Epidermal melanocyte (primary cell): ENCODE measurements at regions not wholly inside any gene's neighbourhood (a gene's known extent, or its start where the extent isn't known, plus 50 kb on each side); places are given as distances from the start of the nearest gene placed in this dataset.
"Not testable (repeated sequence)": the region's sequence is repeated elsewhere in the genome, so short reads cannot be mapped to it uniquely, and the experiment has no call there.

Experiments used
- DNase-seq: peaks from one replicate; pipeline ENCODE4 v3.0.0; 2011; ENCODE audit warnings: low spot score; ENCODE audit not compliant: insufficient read length

DNA sequence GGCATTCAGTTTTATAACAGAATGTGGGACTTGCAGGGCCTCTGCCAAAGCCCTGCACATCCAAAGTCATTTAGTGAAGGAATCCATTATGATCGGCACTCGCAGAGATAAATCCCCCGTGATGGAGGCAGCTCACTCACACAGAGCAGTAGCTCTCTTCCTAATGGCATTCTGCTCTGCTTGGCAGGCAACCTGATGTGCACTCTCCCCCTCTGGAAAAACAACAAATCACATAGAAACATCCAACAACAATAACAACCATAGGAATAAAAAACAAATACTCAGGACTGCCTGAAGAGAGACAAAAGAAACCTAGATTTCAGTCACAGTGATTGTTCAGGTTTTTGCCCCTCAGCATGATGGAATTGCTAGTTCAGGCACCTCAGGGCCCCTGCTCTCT is 59.7 kb downstream of the NAA11 start:
- DNase-seq = no peak

DNA sequence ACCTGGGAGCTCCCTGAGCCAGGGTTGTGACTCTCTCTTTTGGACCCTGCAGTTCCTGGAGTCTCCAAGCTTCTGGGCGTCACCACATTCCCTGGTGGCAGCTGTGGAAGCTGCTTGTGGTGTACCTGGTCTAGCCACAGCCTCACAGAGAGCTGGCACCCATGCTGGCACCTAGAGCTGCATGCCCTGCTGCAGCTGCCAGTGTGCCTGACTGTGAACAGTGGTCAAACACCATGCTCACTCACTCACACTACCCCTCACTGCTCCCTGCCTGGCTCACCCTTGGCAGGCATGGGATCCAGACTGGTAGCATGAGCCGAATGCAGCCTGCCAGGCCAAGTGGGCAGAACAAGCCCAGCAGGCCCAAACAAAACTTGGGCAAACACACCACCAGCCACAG is 66.6 kb downstream of the NAA11 start:
- DNase-seq = no peak

DNA sequence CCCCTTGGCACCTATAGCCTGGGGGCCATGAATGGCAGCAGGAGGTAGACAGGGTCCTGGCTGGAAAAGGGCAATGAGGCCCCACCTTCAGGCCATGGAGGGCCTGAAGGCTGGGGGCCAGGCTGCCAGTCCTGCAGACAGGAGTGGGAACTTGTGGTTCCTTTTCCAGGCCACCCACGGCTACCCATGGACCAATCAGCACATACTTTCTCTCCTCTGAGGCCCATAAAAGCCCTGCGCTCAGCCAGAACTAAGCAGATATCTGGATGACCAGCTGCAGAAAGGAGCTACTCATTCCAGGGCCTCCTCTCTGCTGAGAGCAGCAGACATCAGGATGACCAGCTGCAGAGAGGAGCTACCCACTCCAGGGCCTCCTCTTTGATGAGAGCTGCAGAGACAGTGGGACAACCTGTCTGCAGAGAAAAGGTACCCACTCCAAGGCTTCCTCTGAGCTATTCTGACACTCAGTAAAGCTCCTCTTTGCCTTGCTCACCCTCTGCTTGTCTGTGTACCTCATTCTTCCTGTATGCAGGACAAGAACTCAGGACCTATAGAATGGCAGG is 67.2 kb downstream of the NAA11 start:
- DNase-seq = no peak

DNA sequence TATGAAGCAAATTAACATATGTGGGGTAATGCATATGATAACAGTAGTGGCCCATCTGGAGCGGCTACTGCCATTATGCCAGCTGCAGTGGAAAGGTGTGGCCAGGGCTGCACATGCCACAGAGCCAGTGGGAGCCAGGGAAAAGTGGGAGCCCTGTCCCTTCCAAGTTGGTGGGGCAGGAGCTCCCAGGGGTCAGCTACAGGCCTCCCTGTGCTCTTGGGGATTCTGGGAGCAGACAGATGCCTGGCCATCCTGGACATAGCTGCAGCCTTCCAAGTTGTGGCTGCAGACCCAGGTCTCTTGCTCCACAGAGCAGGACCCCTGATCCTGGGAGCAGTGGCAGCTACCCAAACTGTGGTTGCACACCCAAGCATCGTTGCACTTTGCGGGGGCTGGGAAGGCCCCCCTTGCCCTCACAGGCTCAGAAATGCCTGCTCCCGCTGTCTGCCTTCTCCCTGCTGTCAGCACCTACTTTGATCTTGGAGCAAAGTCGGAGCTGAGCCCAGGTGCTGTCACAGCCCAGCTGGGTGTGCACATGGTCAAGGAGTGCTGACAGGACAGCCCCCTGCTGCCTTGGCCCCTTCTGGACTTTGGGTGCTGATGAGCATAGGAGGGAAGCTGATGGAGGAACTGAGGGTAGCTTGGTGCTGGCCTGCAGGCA is 67.8 kb downstream of the NAA11 start:
- no peak for DNase-seq

DNA sequence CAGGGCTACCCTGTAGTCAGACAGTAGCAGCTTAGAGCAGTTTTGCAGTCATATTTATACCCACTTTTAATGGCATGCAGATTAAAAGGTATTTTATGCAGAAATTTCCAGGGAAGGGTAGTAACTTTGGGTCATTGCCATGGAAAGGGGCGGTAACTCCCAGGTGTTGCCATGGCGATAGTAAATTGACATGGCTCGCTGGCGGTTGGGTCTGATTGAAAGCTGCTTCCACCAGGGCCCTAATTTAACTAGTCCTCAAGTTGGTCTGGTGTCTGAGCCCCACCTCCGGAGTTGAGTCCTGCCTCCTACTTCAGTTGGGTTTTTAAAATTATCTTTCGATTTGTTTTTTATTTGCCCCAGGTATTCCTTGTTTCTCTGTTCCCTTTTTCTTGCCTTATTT is 70.1 kb downstream of the NAA11 start:
- no peak for DNase-seq

DNA sequence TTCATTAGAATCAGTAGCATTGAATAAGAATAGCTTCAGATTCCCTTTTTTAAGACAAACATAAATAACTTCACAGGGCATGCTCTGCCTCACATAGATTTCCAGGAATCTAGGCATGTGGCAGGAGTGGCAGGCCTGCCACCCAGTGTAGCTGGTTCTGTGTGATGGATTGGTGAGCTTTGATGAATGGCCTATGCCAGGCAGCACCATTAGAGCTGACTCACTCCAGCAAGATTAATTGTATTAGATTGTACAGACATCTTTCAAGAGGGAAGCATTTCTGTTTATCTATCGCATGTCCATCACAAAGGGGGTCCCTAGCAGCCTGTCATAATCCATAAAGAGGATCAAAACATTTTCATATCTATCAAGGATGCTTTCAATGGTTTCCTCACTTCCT is 71.9 kb downstream of the NAA11 start:
- no peak for DNase-seq

DNA sequence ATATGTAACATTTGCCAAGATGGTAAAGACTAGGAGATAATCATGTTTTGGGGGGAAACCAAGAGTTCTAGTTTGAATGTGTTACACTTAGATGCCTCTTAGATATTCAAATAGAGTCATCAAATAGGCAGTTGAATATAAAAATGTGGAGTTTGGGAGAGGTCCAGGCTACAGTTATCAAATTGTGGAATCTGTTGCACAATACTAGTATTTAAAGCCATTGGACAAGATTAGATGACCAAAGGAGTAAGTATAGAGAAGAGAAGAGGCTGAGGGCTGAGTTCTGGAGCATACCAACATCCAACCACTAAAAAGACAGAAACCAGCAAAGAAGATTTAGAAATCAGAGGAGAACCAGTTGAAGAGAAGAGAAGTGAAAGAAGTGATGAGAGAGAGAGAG is 72.7 kb downstream of the NAA11 start:
- no peak for DNase-seq

DNA sequence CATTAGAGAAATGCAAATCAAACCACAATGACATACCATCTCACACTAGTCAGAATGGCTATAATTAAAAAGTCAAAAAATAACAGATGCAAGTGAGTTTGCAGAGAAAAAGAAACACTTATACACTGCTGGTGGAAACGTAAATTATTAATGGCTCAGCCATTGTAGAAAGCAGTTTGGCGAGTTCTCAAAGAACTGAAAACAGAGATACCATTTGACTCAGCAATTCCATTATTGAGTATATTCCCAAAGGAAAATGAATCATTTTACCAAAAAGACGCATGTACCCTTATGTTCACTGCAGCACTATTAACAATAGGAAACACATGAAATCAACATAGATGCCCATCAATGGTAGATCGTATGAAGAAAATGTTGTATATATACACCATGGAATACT is 75.0 kb downstream of the NAA11 start:
- DNase-seq = no peak

DNA sequence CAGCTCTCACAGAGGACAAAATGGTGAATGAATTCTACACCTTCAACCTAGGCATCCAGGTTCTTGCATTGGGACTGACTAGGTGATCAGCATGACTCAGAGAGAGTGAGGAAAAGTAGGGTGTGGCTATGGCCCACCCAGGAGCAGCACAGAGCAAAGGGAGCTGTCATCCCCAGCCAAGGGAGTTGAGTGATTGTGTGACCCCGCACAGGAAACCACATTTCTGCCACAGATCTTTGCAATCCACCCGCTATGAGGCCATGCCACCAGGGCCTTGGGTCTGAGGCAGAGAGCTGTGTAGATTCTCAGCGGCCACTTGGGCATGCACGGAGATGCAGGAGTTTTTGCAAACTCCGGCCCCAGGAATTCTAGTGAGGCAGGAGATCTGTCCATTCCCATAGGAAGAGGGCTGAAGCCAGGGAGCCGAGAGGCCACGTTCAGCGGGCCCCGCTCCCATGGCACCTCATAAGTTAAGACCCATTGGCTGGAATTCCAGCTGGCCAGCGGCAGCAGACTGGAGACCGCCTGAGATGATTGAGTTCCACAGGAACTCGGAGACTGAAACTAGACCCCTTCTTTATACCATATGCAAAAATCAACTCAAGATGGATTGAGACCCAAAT is 75.9 kb downstream of the NAA11 start:
- DNase-seq = no peak

DNA sequence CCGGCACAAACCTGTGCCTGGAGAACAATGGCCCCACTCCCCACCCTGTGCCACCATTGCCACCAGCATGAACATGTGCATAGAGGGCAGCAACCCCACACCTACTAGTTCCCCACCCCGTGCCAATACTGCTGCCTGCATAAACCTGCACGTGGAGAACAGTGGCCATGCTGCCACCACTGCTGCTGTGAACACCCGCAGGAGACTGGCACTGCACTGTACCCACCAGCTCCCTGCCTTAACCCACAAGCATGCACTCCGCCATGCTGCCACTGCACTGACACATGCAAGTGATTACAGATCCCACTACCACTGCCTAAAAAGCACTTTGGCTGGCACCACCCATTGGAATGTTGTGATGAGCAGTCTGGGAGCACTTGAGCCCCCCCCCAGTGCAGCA is 77.3 kb downstream of the NAA11 start:
- no peak for DNase-seq

DNA sequence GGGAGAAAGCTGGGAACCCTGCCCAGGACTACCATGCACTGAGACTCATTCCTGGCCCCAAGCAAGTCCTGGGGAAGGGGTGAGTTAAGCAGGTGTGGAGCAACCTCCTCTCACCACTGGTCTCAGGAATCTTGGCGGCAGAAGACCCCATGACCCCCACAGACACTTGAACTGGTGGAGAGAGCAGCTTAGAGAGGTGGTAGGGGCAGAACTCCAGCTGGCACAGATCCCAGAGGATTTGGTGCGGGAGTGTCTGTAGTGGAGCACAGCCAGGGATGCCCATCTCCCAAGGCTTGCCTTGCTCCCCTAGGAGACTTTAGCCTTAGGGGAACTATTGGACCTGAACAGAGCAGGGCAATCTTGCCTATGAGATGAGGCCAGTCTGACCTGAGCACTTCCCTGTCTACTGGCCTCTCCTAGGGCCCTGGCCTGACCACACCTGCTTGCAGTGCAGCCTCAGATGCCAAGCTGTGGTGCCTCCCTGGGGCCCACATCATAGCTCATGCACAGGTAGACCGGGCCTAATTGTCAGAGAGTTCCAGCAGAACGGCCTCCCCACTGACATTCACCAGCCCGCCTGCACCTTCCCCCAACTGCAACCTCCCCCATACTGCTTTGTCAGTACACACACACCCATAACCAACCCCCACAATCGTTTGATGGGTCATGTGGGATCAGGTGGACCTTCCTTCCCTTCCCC is 78.0 kb downstream of the NAA11 start:
- DNase-seq = no peak

DNA sequence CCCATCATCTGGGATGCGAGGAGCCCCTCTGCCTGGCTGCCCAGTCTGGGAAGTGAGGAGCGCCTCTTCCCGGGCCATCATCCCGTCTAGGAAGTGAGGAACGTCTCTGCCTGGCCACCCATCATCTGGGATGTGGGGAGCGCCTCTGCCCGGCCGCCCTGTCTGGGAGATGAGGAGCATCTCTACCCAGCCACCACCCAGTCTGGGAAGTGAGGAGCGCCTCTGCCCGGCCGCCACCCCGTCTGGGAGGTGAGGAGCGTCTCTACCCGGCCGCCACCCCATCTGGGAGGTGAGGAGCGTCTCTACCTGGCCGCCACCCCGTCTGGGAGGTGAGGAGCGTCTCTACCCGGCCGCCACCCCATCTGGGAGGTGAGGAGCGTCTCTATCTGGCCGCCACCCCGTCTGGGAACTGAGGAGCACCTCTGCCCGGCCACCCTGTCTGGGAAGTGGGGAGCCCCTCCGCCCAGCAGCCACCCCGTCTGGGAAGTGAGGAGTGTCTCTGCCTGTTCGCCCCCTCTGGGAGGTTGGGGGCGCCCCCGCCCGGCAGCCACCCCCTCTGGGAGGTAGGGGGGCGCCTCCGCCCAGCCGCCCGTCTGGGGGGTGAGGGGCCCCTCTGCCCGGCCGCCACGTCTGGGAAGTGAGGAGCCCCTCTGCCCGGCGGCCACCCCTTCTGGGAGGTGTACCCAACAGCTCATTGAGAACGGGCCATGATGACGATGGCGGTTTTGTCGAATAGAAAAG is 80.5 kb downstream of the NAA11 start:
- DNase-seq = not testable (repeated sequence)

DNA sequence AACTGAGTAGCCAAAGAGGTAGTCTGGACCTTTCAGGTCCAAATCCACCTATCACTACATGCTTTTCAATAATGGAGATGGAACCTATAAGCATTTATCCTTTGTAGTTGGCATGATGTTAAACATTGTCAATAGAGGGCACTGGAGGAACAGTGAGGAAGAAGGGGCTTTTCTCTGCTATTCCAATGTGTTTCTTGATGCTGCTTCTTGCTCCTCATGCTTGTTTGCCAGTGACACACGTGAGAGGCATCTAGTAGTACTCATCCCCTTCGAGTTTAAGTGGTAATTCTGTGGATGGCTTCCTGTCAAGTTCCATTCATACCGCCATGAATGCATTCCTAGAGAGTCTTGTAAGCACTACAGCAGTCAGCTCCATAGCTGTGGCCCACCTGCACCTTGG is 84.0 kb downstream of the NAA11 start:
- no peak for DNase-seq

DNA sequence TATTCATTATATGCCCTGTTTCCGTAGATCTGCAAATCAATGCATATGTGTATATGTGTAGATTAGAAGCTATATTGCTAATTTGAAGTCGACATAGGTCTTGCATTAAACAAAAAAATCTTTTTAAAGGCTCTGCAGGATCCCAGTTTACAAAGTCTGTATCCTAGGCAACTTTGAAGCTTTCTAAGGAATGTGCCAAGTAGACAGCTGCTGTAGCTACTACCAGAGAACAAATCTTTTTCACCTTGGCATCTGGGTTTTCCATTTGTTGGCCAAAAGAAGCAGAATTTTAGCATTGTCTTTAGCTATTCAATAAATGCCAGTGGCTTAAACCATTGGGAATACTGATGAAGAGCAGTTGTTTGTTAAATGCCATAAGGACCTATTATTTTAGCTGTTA is 88.0 kb downstream of the NAA11 start:
- DNase-seq = no peak

DNA sequence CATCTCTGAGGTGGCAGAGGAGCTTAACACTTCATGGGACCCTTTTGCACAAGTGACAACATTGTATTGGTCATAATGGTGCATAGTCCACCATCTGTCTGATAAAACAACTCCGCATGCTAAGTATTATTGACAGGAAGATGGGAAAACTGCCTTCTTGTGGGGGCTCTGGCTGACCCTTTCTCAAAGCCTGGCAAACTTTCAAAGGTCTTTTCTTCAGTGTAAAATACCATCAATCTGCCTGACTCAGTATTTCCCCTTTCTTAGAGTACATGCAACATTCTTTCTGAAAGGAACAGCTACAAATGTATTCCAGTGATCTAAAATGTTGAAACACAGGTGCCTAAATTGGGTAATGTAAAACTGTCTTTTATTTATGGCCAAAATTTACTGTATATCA is 89.1 kb downstream of the NAA11 start:
- DNase-seq = no peak

DNA sequence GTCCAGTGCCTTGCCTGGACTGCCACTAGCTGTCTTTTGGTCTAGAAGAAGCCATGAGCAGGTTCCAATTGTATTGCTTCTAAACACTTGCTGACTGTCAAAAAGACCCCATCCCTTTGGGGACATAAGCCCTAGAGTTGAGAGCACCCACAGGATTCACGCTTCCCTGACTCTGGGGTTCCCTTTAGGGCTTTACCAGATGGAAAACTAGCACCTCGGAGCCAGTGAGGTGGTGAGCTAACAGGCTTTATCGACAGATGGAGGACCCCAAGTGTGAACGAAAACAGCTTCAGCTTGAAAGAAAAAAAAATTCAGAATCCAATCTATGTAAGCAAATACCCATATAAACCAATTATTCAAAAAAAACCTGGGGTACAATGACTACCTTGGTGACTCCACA is 90.8 kb downstream of the NAA11 start:
- no peak for DNase-seq

DNA sequence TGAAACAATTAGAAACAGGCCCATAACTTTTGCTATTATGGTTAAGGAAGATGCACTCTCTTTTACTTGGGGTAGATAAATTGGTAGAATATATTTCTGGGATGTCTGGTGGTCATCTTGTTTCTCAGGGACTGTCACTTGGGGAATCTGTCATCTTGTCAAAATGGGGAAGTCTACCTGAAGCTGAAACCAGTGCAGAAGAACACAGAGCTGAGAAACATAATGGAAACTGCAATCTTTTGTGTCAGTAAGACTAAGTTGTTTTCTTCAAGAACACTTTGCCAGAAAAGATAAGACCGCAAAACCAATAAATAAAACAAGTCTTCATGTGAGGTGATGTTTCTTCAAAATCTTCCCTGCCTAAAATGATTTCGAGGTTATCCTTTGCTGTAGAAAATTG is 92.0 kb downstream of the NAA11 start:
- DNase-seq = no peak

DNA sequence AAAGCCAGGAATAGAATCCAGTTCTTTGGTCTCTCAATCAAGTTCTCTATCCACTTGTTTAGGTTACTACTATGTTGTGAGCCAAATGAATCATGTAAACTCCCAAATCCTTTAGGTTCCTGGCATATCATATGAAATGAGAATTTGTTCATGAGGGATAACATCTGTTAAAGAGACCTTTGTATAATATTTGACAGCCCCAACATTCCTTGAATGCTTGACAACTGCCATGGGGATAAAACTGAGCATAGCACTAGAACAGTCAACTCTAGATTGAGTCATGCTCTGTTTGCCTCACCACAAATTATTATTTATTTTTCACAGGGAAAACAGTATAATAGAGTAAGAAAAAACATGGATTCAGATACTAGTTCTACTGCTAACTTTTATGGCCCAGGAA is 93.3 kb downstream of the NAA11 start:
- peak; percentile 21 for DNase-seq

DNA sequence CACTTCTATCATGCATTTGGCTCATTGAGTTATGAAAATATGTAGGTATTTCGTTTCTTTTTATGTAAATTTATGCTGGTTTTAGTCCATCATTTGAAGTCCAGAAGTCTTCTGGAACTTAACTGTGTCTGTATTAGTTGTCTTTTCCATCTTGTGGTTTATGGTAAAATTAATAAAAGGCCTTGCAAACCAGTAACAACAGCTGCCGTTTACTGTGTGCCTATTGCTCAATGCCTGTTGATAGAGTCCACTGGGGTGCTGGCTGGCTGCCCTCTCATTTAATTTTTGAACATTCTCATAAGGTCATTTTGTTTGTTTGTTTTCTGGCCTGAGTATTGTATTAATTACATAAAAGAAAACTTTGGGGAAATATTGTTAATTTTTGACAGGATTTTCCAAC is 98.0 kb downstream of the NAA11 start:
- DNase-seq = no peak

DNA sequence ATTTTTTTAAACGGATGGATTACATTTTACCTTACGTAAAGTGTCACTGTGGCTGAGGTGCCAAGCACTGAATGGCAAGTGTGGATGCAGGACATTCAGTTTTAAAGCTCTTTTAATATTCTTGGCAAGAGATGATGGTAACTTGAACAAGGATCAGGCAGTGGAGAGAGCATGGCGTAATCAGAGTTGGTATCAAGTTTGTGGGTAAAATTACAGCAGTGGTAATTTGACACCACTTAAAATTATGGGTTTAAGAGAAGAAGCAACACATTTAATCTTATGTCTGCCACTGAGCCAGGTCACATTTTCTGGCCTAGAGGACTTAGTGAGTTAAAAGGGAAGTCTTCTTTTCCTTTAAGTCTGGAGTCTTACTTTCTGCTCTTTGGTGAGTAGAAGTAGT is 100.5 kb downstream of the NAA11 start:
- no peak for DNase-seq

DNA sequence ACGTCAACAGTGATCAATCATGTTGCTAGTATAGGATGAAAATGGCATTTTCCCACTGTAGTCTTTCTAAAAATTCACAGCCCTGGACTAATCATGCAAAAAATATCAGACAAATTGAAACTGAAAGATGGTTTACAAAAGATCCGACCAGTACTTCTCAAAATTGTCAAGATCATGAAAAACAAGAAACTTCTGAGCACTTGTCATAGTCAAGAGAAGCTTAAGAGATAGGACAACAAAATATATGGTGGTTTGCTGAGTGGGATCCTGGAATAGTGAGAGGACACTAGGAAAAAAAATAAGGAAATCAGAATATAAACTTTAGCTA is 101.1 kb downstream of the NAA11 start:
- no peak for DNase-seq
